ENCODE measurements at regions not wholly inside any gene's neighbourhood (a gene's known extent, or its start where the extent isn't known, plus 50 kb on each side); places are given as distances from the start of the nearest gene placed in this dataset.

- no peak for DNase-seq
- intact Hi-C loops (cut with DNase I; ENCODE audit: low total_unique reads): no loop called here
- Histone ChIP-seq H3K27ac (no peak overlapping the region), H3K9me3 (no peaks in the 10 kb centered on the region), H3K27me3 (no peaks in the 10 kb centered on the region), H3K4me1 (no peaks in the 10 kb centered on the region), H3K4me3 (no peak overlapping the region), H3K36me3 (ENCODE audit: low read depth, missing control alignments) (no peaks in the 10 kb centered on the region)
- no peak for TF ChIP-seq POLR2A (IDR thresholded peaks at IDR 0.05)
- TF ChIP-seq CTCF (IDR thresholded peaks at IDR 0.05): no peak
- WGBS, 2 donors: 75 to 79% methylated on average over 2 of the region's 2 CpGs
Measured at GRCh38 chr3:147493666-147494065, 84.5 kb downstream of the ZIC1 start.

- Histone ChIP-seq H3K9me3 (no peaks in the 10 kb centered on the region), H3K4me3 (no peak overlapping the region), H3K36me3 (ENCODE audit: low read depth, missing control alignments) (no peaks in the 10 kb centered on the region), H3K27ac (no peak overlapping the region), H3K4me1 (no peaks in the 10 kb centered on the region), H3K27me3 (no peaks in the 10 kb centered on the region)
- TF ChIP-seq CTCF (IDR thresholded peaks at IDR 0.05): no peak
- no peak for TF ChIP-seq POLR2A (IDR thresholded peaks at IDR 0.05)
- intact Hi-C loops (cut with DNase I; ENCODE audit: low total_unique reads): no loop called here
- DNase-seq: no peak
- WGBS, 2 donors: 77 to 80% methylated on average over 5 of the region's 5 CpGs
Measured at GRCh38 chr3:147497286-147497685, 88.1 kb downstream of the ZIC1 start.

- TF ChIP-seq POLR2A (IDR thresholded peaks at IDR 0.05): no peak
- TF ChIP-seq CTCF (IDR thresholded peaks at IDR 0.05): no peak
- peak; percentile 40 for DNase-seq
- H3K4me3 ChIP-seq: no peak overlapping the region
- WGBS, 2 donors: 70 to 72% methylated on average over 3 of the region's 3 CpGs
- intact Hi-C loops (cut with DNase I; ENCODE audit: low total_unique reads): no loop called here
- no peaks in the 10 kb centered on the region for H3K27me3 ChIP-seq
- peaks cover 3% of the 10 kb centered on the region for H3K4me1 ChIP-seq
- no peaks in the 10 kb centered on the region for H3K9me3 ChIP-seq
- peak overlapping the region in 1 of 2 donors; percentile 38 for H3K27ac ChIP-seq
- no peaks in the 10 kb centered on the region for H3K36me3 ChIP-seq (ENCODE audit: low read depth, missing control alignments)
Measured at GRCh38 chr3:147507638-147508286, 98.6 kb downstream of the ZIC1 start.

- Histone ChIP-seq H3K27me3 (no peaks in the 10 kb centered on the region), H3K27ac (no peak overlapping the region), H3K4me3 (no peak overlapping the region), H3K36me3 (ENCODE audit: low read depth, missing control alignments) (no peaks in the 10 kb centered on the region), H3K4me1 (peaks cover 3% of the 10 kb centered on the region), H3K9me3 (no peaks in the 10 kb centered on the region)
- intact Hi-C loops (cut with DNase I; ENCODE audit: low total_unique reads): no loop called here
- WGBS, 2 donors: 55 to 70% methylated on average over 3 of the region's 3 CpGs
- TF ChIP-seq POLR2A (IDR thresholded peaks at IDR 0.05) (no peak), CTCF (IDR thresholded peaks at IDR 0.05) (no peak)
- DNase-seq: peak; percentile 34
Measured at GRCh38 chr3:147509448-147509847, 100.3 kb downstream of the ZIC1 start.

GRCh38 chr3:147513785-147514184, 104.6 kb downstream of the ZIC1 start:
- H3K27ac ChIP-seq: no peak overlapping the region
- no peaks in the 10 kb centered on the region for H3K36me3 ChIP-seq (ENCODE audit: low read depth, missing control alignments)
- H3K27me3 ChIP-seq: no peaks in the 10 kb centered on the region
- intact Hi-C loops (cut with DNase I; ENCODE audit: low total_unique reads): no loop called here
- no peak for DNase-seq
- no peaks in the 10 kb centered on the region for H3K4me1 ChIP-seq
- TF ChIP-seq POLR2A (IDR thresholded peaks at IDR 0.05) (no peak), CTCF (IDR thresholded peaks at IDR 0.05) (no peak)
- 60 to 68% methylated on average over 5 of the region's 5 CpGs for WGBS, 2 donors
- no peaks in the 10 kb centered on the region for H3K9me3 ChIP-seq
- no peak overlapping the region for H3K4me3 ChIP-seq
